ENCODE measurements at regions not wholly inside any gene's neighbourhood (a gene's known extent, or its start where the extent isn't known, plus 50 kb on each side); places are given as distances from the start of the nearest gene placed in this dataset.

- TF ChIP-seq, protein P1, sequence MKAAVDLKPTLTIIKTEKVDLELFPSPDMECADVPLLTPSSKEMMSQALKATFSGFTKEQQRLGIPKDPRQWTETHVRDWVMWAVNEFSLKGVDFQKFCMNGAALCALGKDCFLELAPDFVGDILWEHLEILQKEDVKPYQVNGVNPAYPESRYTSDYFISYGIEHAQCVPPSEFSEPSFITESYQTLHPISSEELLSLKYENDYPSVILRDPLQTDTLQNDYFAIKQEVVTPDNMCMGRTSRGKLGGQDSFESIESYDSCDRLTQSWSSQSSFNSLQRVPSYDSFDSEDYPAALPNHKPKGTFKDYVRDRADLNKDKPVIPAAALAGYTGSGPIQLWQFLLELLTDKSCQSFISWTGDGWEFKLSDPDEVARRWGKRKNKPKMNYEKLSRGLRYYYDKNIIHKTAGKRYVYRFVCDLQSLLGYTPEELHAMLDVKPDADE (IDR thresholded peaks at IDR 0.05), result no peak
- TF ChIP-seq EZH2phosphoT487 (IDR thresholded peaks at IDR 0.05; ENCODE audit: unreplicated experiment) (no peak), JUNB (IDR thresholded peaks at IDR 0.05; ENCODE audit: unreplicated experiment) (no peak), ZNF331 (CRISPR knock-in tag; IDR thresholded peaks at IDR 0.05; ENCODE audit: low read depth) (no peak), CTCF (conservative IDR thresholded peaks at IDR 0.05; ENCODE audit: low read depth in 2 of 2) (no peak), ZNF114 (CRISPR knock-in tag; IDR thresholded peaks at IDR 0.05) (no peak), STAT1 (IDR thresholded peaks at IDR 0.05; ENCODE audit: unreplicated experiment) (no peak), POLR2AphosphoS5 (IDR thresholded peaks at IDR 0.05; ENCODE audit: low read depth) (no peak), EZH2 (IDR thresholded peaks at IDR 0.05; ENCODE audit: low read depth, unreplicated experiment) (no peak), NANOG (IDR thresholded peaks at IDR 0.05; ENCODE audit: borderline replicate concordance) (no peak)
- TF ChIP-seq, protein P2, sequence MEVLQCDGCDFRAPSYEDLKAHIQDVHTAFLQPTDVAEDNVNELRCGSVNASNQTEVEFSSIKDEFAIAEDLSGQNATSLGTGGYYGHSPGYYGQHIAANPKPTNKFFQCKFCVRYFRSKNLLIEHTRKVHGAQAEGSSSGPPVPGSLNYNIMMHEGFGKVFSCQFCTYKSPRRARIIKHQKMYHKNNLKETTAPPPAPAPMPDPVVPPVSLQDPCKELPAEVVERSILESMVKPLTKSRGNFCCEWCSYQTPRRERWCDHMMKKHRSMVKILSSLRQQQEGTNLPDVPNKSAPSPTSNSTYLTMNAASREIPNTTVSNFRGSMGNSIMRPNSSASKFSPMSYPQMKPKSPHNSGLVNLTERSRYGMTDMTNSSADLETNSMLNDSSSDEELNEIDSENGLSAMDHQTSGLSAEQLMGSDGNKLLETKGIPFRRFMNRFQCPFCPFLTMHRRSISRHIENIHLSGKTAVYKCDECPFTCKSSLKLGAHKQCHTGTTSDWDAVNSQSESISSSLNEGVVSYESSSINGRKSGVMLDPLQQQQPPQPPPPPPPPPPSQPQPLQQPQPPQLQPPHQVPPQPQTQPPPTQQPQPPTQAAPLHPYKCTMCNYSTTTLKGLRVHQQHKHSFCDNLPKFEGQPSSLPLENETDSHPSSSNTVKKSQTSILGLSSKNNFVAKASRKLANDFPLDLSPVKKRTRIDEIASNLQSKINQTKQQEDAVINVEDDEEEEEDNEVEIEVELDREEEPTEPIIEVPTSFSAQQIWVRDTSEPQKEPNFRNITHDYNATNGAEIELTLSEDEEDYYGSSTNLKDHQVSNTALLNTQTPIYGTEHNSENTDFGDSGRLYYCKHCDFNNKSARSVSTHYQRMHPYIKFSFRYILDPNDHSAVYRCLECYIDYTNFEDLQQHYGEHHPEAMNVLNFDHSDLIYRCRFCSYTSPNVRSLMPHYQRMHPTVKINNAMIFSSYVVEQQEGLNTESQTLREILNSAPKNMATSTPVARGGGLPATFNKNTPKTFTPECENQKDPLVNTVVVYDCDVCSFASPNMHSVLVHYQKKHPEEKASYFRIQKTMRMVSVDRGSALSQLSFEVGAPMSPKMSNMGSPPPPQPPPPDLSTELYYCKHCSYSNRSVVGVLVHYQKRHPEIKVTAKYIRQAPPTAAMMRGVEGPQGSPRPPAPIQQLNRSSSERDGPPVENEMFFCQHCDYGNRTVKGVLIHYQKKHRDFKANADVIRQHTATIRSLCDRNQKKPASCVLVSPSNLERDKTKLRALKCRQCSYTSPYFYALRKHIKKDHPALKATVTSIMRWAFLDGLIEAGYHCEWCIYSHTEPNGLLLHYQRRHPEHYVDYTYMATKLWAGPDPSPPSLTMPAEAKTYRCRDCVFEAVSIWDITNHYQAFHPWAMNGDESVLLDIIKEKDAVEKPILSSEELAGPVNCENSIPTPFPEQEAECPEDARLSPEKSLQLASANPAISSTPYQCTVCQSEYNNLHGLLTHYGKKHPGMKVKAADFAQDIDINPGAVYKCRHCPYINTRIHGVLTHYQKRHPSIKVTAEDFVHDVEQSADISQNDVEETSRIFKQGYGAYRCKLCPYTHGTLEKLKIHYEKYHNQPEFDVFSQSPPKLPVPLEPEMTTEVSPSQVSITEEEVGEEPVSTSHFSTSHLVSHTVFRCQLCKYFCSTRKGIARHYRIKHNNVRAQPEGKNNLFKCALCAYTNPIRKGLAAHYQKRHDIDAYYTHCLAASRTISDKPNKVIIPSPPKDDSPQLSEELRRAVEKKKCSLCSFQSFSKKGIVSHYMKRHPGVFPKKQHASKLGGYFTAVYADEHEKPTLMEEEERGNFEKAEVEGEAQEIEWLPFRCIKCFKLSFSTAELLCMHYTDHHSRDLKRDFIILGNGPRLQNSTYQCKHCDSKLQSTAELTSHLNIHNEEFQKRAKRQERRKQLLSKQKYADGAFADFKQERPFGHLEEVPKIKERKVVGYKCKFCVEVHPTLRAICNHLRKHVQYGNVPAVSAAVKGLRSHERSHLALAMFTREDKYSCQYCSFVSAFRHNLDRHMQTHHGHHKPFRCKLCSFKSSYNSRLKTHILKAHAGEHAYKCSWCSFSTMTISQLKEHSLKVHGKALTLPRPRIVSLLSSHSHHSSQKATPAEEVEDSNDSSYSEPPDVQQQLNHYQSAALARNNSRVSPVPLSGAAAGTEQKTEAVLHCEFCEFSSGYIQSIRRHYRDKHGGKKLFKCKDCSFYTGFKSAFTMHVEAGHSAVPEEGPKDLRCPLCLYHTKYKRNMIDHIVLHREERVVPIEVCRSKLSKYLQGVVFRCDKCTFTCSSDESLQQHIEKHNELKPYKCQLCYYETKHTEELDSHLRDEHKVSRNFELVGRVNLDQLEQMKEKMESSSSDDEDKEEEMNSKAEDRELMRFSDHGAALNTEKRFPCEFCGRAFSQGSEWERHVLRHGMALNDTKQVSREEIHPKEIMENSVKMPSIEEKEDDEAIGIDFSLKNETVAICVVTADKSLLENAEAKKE (CRISPR knock-in tag; IDR thresholded peaks at IDR 0.05), result no peak
- no peaks in the 10 kb centered on the region for H3K79me2 ChIP-seq (replicated peaks; ENCODE audit: insufficient read depth)
- H3K4me3 Mint-ChIP-seq, result no peak overlapping the region
- no peaks in the 10 kb centered on the region for H3K9me2 ChIP-seq (ENCODE audit: insufficient read depth)
- no peaks in the 10 kb centered on the region for H3K27me3 ChIP-seq (ENCODE audit: insufficient read depth)
- H3K4me1 ChIP-seq (ENCODE audit: insufficient read depth), result no peaks in the 10 kb centered on the region
- peaks cover 93% of the 10 kb centered on the region for H3K9me3 Mint-ChIP-seq
- peaks cover 6% of the 10 kb centered on the region for H3K27me3 Mint-ChIP-seq (ENCODE audit: insufficient read depth, low read depth, poor library complexity)
- peaks cover 43% of the 10 kb centered on the region for H3K36me3 Mint-ChIP-seq (ENCODE audit: low read depth)
- H3K27ac Mint-ChIP-seq, result no peak overlapping the region
- no peak overlapping the region for H3K27ac ChIP-seq (ENCODE audit: low read depth)
- 0 out of 2 replicates have a peak, but pooled peaks cover 7% of the 10 kb centered on the region for H3K36me3 ChIP-seq (ENCODE audit: insufficient read depth)
- no peak overlapping the region for H2AFZ ChIP-seq
- H3F3A ChIP-seq (replicated peaks; ENCODE audit: low read depth), result no peaks in the 10 kb centered on the region
- no peak overlapping the region for H3K4me2 ChIP-seq
- no peaks in the 10 kb centered on the region for H4K20me1 ChIP-seq (replicated peaks; ENCODE audit: insufficient read depth)
- no peaks in the 10 kb centered on the region for H3K4me1 Mint-ChIP-seq
- DNase-seq (ENCODE audit: low spot score) (no peak), ATAC-seq (no peak)
- no peak overlapping the region for H3K4me3 ChIP-seq
Measured at GRCh38 chr14:106280876-106281275, 754.5 kb downstream of the TMEM121 start.
